Activated effector memory CD4-positive, alpha-beta T cell treated with anti-CD3 and anti-CD28 coated beads, Interleukin-2, amount 50 U/mL, for 16 hours (primary cell): ENCODE measurements at regions not wholly inside any gene's neighbourhood (a gene's known extent, or its start where the extent isn't known, plus 50 kb on each side); places are given as distances from the start of the nearest gene placed in this dataset.
"Not testable (repeated sequence)": the region's sequence is repeated elsewhere in the genome, so short reads cannot be mapped to it uniquely, and the experiment has no call there.

ENCODE experiments used
- DNase-seq: peaks from one replicate; pipeline ENCODE4 v3.0.0-alpha.2; 2020

DNA sequence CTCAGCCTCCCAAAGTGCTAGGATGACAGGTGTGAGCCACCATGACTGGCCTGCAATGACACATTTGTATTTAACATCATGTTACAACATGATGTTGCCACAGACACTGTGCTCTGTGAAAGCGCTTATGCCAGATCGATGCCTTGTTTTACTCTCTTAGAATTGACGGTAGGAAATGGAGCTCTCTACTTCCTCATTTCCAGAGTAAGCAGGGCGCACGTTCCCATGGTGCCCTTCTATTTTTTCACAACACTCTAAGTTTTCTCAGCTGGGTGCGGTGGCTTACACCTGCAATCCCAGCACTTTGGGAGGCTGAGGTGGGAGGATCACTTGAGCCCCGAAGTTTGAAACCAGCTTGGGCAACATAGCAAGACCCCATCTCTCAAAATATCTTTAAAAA is 60.7 kb upstream of the DHRSX start:
- no peak for DNase-seq

DNA sequence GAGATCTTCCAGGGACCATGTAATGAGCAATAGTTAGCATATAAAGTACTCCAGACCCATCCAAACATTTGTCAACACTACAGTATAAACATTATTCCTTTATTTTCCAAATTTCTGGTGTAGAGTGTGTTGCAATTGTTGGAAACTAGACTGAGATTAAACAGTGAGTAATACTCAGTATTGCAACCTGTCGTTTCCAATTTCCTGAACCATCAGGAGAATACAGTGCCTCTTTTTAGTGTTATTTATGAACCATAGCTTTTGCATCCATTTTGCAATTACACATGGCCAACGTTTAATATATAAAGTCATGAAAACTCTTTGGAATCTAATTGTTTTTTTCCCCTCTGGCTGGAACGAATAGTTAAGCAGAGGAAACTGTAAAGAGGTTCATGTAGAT is 58.3 kb upstream of the DHRSX start:
- no peak for DNase-seq

DNA sequence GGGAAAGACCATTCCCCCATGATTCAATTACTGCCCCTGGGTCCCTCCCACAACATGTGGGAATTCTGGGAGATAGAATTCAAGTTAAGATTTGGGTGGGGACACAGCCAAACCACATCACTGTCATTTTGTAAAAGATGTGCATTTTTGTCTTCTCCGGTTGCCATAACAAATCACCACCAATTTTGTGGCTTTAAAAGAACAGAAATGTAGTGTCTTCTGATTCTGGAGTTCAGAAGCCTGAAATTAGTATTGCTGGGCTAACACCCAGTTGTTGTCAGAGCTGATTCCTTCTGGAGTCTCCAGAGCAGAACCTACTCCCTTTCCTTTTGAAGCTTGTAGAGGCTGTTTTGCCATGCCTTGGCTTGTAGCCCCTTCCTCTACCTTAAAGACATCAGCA is 54.1 kb upstream of the DHRSX start:
- DNase-seq = no peak

DNA sequence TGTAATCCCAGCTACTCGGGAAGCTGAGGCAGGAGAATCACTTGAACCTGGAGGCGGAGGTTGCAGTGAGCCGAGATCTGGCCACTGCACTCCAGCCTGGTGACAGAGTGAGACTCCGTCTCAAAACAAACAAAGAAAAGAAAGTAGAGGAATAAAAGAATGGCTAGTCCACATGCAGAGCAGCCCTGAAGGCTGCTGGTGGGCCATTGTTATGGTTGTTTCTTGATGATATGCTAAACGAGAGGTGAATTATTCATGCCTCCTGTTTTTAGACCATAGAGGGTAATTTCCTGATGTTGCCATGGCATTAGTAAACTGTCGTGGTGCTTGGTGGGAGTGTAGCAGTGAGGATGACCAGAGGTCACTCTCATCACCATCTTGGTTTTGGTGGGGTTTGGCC is 53.3 kb upstream of the DHRSX start:
- DNase-seq = not testable (repeated sequence)

DNA sequence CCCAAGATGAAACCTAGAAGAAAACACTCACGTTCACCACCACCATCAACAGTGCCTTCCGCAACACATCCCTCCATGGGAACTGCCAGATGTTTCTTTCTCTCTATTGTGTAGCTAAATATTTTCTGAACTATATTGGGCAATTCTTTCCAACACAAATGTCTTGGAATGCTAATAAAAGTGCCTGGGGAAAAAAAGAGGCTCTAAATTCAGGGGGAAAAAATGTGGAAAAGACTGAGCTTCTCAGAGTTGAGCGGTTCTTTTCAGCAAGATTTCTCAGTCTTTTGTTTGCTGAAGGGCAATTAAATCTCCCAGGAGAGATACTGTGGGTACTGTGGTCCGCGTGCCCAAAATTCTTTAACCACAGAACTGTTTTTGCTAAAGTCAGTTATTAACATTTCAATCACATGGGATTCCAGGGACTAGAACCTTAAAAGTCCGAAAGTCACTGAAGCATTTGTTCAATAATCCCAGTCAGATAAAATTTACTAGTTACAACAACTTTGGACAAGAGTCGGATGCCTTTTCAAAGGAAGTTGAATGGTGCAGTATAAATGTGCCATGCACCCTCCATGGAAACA is 51.9 kb upstream of the DHRSX start:
- no peak for DNase-seq

DNA sequence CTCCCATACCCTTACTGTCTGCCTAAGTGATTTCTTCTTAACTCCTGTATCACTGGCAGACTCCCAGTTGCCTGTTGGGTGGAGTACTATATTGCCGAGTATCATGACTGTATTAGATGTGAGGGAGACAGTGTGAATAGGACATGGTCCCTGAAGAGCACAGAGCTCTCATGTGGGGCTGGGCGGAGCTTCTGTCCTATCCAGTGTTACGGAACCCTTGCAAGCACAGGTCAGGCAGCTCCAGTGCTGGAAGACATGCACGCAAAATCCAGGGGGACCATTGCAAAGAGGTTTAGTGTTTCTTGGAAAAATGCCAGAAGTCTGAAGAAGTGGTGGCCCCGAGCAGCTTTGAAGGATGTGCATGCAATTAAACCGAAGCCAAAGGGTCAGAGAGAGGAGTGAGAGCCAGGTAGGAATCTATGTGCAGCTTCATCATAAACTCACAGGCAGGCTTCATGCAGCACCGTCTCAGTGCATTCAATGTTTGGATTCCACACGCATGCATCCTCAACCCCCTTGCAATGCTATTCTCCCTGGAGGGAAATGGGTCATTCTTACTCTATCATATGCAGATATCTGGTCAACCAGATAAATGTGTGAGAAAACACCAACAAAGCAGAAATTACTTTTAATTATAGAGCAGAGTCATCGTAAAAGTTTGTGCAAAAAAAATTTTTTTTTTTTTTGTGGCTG is 49.7 kb upstream of the DHRSX start:
- no peak for DNase-seq
